ENCODE measurements at regions not wholly inside any gene's neighbourhood (a gene's known extent, or its start where the extent isn't known, plus 50 kb on each side); places are given as distances from the start of the nearest gene placed in this dataset.
"Not testable (repeated sequence)": the region's sequence is repeated elsewhere in the genome, so short reads cannot be mapped to it uniquely, and the experiment has no call there.

GRCh38 chr10:94091649-94092048 is 97.9 kb downstream of the PLCE1 start:
- no peak for DNase-seq

- DNase-seq: no peak
These were observed 99.1 kb downstream of the PLCE1 start for GRCh38 chr10:94092848-94093247.

DNA sequence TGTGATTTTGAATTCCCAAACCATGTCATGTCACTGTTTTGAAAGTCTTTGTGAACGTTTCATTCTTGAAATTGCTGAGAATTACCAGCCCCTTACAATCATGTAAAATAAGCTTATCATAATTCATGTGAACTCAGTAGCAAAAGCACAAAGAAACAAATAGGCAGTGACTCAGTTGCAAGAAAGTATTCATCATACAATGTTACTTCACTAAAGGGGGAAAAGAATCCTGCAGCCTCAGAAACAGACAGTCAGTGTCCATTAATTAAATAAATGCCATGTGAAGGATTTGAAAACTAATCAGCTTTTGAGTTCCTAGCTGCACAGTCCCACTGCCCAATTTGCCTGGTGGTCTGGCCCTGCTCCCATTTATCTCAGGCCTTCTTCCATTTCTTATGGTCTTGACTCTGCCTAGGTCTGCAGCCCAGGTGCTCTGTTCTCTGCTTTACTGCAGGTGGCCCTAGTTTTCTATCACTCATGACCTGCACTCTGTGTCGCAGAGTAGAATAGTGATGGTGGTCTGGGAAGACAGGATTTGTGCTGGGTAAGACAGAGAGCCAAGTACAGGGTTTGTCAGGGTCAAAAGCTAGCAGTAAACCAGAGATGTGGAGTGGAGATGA is 99.7 kb downstream of the PLCE1 start:
- no peak for DNase-seq

DNA sequence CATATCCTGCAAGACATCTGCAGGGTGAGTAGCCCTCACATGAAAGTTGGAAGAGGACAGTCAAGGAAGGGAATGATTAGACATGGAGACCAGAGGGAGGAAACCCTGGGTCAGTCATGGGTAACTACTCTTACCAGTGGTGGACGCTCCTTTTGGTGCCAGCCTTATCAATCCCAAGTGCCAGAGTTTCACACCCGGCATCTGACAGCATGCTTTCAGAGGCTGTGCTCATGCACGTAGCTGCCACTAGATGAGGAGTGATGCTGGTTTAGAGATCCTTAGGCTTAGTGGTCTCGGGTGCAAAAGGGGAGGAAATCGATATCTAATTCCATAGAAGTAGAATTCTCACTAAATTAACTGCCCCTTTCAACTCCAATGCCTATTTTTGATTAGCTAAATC is 100.8 kb downstream of the PLCE1 start:
- no peak for DNase-seq

DNA sequence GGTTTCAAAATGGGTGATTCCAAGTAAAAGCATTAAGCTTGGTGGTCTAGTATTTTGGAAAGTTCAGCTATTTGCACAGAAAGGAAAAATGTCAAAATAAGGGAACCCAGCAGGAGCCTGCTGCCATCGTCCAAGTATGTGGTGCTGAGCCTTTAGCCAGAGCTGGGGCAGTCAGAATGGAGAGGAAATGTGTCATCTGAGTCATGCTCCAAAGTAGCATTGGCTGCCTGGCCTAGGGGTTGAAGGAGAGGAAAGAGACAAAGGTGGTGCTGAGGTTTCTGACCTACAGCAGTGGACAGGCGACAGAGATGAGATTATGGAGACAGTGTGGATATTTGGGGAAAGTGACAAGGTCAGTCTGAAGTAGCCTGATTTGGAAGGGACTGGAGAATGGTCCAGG is 103.9 kb downstream of the PLCE1 start:
- no peak for DNase-seq

GRCh38 chr10:94098896-94099295 is 105.2 kb downstream of the PLCE1 start:
- DNase-seq: no peak

GRCh38 chr10:94101894-94102293 is 108.2 kb downstream of the PLCE1 start:
- DNase-seq: no peak

GRCh38 chr10:94102436-94102835 is 108.7 kb downstream of the PLCE1 start:
- DNase-seq: no peak

- DNase-seq: no peak
These were observed 109.5 kb downstream of the PLCE1 start for GRCh38 chr10:94103192-94103591.

GRCh38 chr10:94103801-94104221 is 110.1 kb downstream of the PLCE1 start:
- no peak for DNase-seq

DNA sequence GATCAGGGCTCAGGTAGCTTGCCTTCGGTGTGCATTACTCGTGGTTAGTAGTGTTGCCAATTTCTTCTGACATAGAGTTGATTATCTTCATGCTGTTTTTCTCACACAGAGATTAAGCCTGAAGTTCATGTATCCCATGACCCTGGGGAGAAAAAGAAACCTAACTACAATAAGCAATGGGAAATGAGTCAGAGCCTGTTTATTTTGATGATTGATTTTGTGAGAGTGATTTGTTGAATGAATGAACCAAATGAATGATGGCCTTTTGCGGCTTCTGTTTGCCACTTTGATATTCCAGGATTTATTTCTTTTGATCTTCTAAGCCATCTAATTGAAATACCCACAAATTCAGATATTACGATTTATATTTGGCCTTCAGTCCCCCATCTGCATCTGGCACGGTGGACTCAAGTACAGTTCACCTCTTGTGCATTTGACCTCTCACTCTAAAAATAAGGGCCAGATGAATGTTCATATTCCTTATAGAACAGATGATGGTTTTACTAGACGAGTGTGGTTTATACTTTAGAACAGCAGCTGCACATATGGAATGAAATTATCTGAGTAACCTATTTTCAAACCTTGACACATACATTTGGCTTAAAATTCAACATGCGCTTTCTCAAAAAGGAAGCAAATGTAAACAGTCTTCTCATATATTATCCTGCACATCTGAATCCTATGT is 110.7 kb downstream of the PLCE1 start:
- no peak for DNase-seq

GRCh38 chr10:94105226-94105625 is 111.5 kb downstream of the PLCE1 start:
- DNase-seq: no peak

GRCh38 chr10:94107191-94107590 is 113.5 kb downstream of the PLCE1 start:
- DNase-seq: no peak

DNA sequence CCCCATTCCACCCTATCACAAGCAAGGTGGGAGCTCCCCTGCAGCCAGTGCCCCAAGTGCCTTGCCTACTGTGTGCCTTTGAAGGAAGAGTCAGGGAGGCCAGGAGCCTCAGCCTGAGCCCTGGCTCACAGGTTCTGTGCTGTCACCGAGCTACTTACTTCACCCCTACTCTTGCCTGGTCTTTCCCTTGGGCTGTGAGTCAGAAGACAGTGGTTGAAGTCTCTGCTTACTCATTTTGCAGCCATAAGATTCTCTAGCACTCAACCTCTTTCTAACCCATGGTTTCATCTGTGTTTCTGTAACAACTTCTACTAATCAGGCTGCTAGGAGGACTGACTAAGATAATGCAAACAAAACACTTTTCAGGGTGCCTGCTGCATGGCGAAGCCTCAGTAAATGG is 114.5 kb downstream of the PLCE1 start:
- no peak for DNase-seq

DNA sequence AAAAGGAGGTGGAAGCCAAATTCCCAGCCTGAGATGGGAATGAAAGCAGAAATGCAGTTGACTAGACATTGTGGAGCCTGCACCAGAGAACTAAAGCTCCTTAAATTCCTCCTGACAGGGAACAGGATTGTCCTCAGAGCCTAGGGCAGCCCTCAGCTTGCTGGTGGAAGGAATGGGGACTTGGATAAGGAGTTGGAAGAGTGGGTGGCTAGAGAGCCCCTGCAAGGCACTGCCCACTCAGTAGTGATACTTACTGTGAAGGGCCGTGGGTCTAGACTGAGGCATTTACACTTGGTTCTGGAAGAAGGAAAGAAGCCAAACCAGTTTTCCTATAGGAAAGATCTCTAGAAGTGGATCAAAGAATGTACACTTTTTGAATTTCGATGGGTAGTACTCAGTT is 117.6 kb downstream of the PLCE1 start:
- DNase-seq: no peak

DNA sequence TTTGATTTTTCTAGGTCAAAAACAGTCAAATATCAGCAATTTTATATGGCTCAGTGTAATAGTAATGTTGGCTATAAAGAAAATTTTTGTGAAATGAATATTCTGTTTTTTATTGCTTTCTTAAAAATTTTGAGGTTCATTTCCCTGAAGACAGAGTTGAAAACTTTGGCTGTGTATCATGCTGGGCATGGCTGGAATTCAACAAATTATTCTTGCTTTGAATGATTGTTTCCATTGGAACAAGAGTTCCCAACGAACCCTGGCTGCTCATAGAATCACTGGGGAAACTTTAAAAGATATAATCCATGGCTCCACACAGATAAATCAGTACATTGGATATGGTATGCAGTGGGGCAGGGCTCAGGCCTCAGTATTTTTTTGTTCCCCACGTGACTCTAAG is 118.6 kb downstream of the PLCE1 start:
- no peak for DNase-seq

GRCh38 chr10:94115725-94116124 is 122.0 kb downstream of the PLCE1 start:
- DNase-seq: no peak

GRCh38 chr10:94116848-94117247 is 123.1 kb downstream of the PLCE1 start:
- no peak for DNase-seq

GRCh38 chr10:94122211-94122610 is 128.5 kb downstream of the PLCE1 start:
- no peak for DNase-seq

- DNase-seq: no peak
These were observed 129.7 kb downstream of the PLCE1 start for GRCh38 chr10:94123258-94123995.

- DNase-seq: not testable (repeated sequence)
These were observed 130.4 kb downstream of the PLCE1 start for GRCh38 chr10:94124147-94124546.

DNA sequence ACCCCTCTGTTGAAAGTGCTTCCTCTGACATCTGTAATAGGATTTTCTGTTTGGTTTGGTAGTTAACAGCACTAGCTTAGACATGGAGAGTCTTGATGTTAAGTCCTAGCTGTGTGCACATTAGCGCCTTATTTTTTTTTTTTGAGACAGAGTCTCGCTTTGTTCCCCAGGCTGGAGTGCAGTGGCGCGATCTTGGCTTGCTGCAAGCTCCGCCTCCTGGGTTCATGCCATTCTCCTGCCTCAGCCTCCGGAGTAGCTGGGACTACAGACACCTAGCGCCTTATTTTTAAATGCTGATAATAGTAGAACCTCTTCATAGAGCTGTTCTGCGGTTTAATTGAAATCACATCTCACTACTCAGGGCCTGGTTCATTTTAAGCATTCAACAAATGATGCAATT is 131.5 kb downstream of the PLCE1 start:
- DNase-seq: not testable (repeated sequence)

- no peak for DNase-seq
These were observed 132.1 kb downstream of the PLCE1 start for GRCh38 chr10:94125856-94126255.

All from CD4-positive, alpha-beta T cell treated with Interleukin-6 for 4 hours (primary cell).